Heart left ventricle (tissue), 16 donors: ENCODE measurements at regions not wholly inside any gene's neighbourhood (a gene's known extent, or its start where the extent isn't known, plus 50 kb on each side); places are given as distances from the start of the nearest gene placed in this dataset.

ENCODE experiments used
- ATAC-seq, 4 donors: fragments of 200-7000 bp; cut with Tn5 transposase; one replicate each; pipeline ENCODE4 v1.9.1; 2020 to 2022; ENCODE audit warnings: moderate library complexity in 4 of 4, mild to moderate bottlenecking in 3 of 4, moderate number of reproducible peaks in 1 of 4
- DNase-seq, 5 donors: peaks; one replicate each; pipeline ENCODE4 v3.0.0-alpha.2; 2020
- H3K27ac ChIP-seq, 12 donors: fragments of 200-600 bp; sonication (generic) in 4 of 12; one replicate each; pipeline versions ENCODE4 v1.5.0 to v1.8.0; 2016 to 2022; ENCODE audit warnings: mild to moderate bottlenecking in 2 of 12
- H3K27me3 ChIP-seq, 9 donors: fragments of 200-600 bp; sonication (generic) in 2 of 9; one replicate each; pipeline versions ENCODE4 v1.5.1 to v1.8.0; 2016 to 2022; ENCODE audit warnings: mild to moderate bottlenecking in 3 of 9
- H3K36me3 ChIP-seq, 9 donors: fragments of 200-600 bp; sonication (generic) in 2 of 9; one replicate each; pipeline versions ENCODE4 v1.5.0 to v1.8.0; 2018 to 2022; ENCODE audit warnings: mild to moderate bottlenecking in 2 of 9
- H3K4me1 ChIP-seq, 12 donors: fragments of 200-600 bp; sonication (generic) in 4 of 12; one replicate each; pipeline versions ENCODE4 v1.5.0 to v1.8.0; 2016 to 2022; ENCODE audit warnings: mild to moderate bottlenecking in 3 of 12
- H3K4me3 ChIP-seq, 12 donors: fragments of 200-600 bp; sonication (generic) in 4 of 12; one replicate each; pipeline versions ENCODE4 v1.5.0 to v1.8.0; 2017 to 2022; ENCODE audit warnings: mild to moderate bottlenecking in 9 of 12, moderate library complexity in 4 of 12
- H3K9me3 ChIP-seq, 12 donors: fragments of 200-600 bp; sonication (generic) in 4 of 12; one replicate each; pipeline versions ENCODE4 v1.5.0 to v1.8.0; 2016 to 2022; ENCODE audit warnings: mild to moderate bottlenecking in 1 of 12
- POLR2A ChIP-seq, 2 donors: fragments of 450-650 bp; IDR thresholded peaks; one replicate each; pipeline ENCODE4 v1.6.1; 2017; ENCODE audit warnings: antibody characterized with exemption in 2 of 2, mild to moderate bottlenecking in 2 of 2, moderate library complexity in 2 of 2
- WGBS, 4 donors: extraction: QIAGEN DNeasy Blood & Tissue Kit in 2 of 4; methylation state at CpG; one replicate each; pipeline versions ENCODE4 v1.1.5 to v1.1.7; 2013 to 2018; 5-methylcytosine and 5-hydroxymethylcytosine counted together
- intact Hi-C, 10 donors: fragments of 100-400 bp; cut with DNase I; formaldehyde crosslinking; loops; one replicate each; pipeline versions ENCODE4 v1.11.1 to v1.14.2; 2022
- TF ChIP-seq, protein P1 (sequence below), 12 donors: fragments of 200-600 bp; sonication (generic) in 4 of 12; IDR thresholded peaks; one replicate each; pipeline versions ENCODE4 v1.5.0 to v1.8.0; 2018 to 2022; ENCODE audit warnings: antibody characterized with exemption in 12 of 12, mild to moderate bottlenecking in 5 of 12
- donor health status: ischemic (EF 13 %, LVEDD 7.1; RV severe dilation, severe dysfunction).
- donor health status: healthy with polysubstance abuse.
- donor health status: DM: no; HTN: yes; CAD: no.
- donor health status: DM: no; HTN: no; CAD: no.
- donor health status: ischemic (EF 25% LVEDD 6.9; RV normal size, moderate dysfunction).
- donor health status: ischemic (EF 25% LVEDD 5.7; RV mildly dilated, moderate dysfunction).
- donor health status: healthy.
- donor health status: DM: yes; HTN: yes; CAD: no.
- donor health status: ischemic (EF 35%, LVEDD 5.7; RV mildly dilated, moderate dysfunction).
- donor health status: nonischemic (EF 11% LVEDD 7.7; RV severe dilation, severe dysfunction).
- donor health status: DM: yes; HTN: yes; CAD: no.
- donor health status: PGD.
- donor health status: ischemic (EF 29% LVEDD 5.4; RV normal size, mild dysfunction).
- donor health status: nonischemic (EF 23%, LVEDD 6.1; RV moderate dilation, normal function).

DNA sequence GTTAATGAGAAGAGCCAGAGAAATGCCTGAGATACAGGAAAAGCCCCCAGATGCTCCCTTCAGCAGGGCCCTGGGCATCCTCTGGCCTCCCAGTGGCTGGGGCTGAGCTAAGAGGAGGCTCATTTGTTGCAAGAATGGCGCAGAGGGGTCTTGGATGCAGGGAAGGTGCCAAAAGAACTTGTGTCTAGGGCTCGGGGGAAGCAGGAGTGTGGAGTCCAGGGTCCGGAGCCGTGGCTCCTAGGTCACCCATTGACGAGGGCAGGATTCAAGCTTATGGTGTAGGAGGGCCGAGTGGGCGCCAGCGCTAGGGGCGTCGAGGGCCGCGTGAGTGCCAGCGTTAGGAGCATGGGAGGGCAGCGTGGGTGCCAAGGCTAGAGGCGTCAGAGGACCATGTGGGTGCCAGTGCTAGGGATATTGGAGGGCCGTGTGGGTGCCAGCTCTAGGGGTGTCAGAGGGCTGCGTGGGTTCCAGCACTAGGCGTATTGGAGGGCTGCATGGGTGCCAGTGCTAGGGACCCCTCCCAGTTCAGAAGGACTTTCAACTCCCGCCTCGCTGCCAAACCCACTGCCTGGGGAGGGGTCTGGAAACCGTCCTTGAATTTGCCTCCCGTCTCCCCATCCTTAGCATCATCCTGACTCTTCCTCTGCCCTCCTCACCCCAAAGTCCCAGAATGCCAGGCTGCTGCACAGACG lies 250.5 kb upstream of the AFDN start:
- Histone ChIP-seq H3K9me3 (no peaks in the 10 kb centered on the region), H3K4me3 (no peak overlapping the region), H3K27me3 (no peaks in the 10 kb centered on the region), H3K27ac (no peak overlapping the region), H3K4me1 (peaks cover 0 to 22% (median 6%) of the 10 kb centered on the region in 12 donors), H3K36me3 (no peaks in the 10 kb centered on the region)
- 90 to 95% (median 94%) methylated on average over 23 of the region's 23 CpGs for WGBS, 4 donors
- TF ChIP-seq POLR2A (IDR thresholded peaks at IDR 0.05): no peak
- TF ChIP-seq, protein P1, sequence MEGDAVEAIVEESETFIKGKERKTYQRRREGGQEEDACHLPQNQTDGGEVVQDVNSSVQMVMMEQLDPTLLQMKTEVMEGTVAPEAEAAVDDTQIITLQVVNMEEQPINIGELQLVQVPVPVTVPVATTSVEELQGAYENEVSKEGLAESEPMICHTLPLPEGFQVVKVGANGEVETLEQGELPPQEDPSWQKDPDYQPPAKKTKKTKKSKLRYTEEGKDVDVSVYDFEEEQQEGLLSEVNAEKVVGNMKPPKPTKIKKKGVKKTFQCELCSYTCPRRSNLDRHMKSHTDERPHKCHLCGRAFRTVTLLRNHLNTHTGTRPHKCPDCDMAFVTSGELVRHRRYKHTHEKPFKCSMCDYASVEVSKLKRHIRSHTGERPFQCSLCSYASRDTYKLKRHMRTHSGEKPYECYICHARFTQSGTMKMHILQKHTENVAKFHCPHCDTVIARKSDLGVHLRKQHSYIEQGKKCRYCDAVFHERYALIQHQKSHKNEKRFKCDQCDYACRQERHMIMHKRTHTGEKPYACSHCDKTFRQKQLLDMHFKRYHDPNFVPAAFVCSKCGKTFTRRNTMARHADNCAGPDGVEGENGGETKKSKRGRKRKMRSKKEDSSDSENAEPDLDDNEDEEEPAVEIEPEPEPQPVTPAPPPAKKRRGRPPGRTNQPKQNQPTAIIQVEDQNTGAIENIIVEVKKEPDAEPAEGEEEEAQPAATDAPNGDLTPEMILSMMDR (IDR thresholded peaks at IDR 0.05): no peak
- DNase-seq (no peak), ATAC-seq (no peak)
- intact Hi-C loops: no loop called here

DNA sequence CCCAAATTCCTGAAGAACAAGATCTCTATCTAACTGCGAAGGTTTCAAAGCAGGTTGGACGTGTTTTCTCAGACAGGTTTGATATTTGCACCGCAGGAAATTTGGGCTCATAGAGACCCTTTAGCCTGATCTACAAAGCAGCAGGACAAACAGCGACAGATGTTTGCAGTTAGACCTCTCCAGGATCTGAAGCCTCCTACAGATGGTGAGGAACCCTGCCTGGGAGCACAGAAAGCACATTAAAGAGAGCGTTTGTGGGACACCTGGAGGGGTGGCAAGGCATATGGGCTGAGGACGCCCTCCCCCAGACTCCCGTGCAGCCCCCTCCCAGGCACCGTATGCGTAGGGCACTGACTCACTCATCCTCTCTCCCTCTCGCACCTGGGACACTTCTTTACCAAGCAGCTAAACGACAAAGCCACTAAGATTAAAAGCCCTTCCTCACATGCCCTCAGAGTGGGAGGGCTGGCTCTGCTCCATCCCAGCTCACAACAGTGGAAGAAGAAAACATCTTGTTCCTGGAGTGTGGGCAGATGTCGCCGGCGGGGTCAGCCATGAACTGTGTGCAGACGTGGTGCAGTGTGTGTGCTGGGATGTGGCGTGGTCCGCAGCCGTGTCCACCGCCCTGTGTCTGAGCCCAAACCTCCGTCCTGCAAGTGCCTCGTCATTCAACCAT lies 249.7 kb upstream of the AFDN start:
- H3K9me3 ChIP-seq: no peaks in the 10 kb centered on the region
- H3K36me3 ChIP-seq: no peaks in the 10 kb centered on the region
- ATAC-seq (no peak), DNase-seq (no peak)
- H3K4me1 ChIP-seq: peaks cover 0 to 22% (median 6%) of the 10 kb centered on the region in 12 donors
- TF ChIP-seq, protein P1 (IDR thresholded peaks at IDR 0.05): no peak
- TF ChIP-seq POLR2A (IDR thresholded peaks at IDR 0.05): no peak
- H3K27me3 ChIP-seq: no peaks in the 10 kb centered on the region
- no peak overlapping the region for H3K27ac ChIP-seq
- intact Hi-C loops: no loop called here
- H3K4me3 ChIP-seq: no peak overlapping the region
- 85 to 91% (median 85%) methylated on average over 21 of the region's 21 CpGs for WGBS, 4 donors

DNA sequence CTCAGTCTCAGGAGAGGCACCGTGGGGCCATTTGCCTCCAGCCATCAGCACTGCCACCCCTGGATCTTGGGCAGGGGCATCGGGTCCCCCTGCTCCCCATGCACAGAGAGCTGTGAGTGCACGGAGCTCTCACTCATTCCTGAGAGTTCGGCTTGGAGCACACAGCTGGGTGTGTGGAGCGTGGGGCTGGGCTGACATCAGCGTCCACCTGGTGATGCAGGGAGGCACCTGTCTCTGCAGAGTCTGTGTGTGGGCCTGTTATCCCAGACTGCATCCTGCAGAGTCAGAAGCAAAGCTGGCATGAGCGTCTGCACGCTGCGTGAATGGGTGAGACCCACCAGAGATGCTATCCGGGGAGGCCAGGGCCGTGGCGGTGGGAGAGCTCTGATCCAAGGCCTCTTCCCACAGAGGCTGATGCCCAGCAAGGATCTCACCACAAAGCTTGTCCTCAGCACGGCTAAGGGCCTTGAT lies 248.8 kb upstream of the AFDN start:
- Histone ChIP-seq H3K27me3 (no peaks in the 10 kb centered on the region), H3K9me3 (peaks cover 0 to 8% (median 3%) of the 10 kb centered on the region in 12 donors), H3K4me3 (no peak overlapping the region), H3K27ac (no peak overlapping the region), H3K36me3 (no peaks in the 10 kb centered on the region), H3K4me1 (peaks cover 0 to 20% (median 5%) of the 10 kb centered on the region in 12 donors)
- no peak for DNase-seq
- TF ChIP-seq POLR2A (IDR thresholded peaks at IDR 0.05): no peak
- TF ChIP-seq, protein P1 (IDR thresholded peaks at IDR 0.05): no peak
- intact Hi-C loops: no loop called here
- WGBS, 4 donors: 69 to 85% (median 84%) methylated on average over 13 of the region's 13 CpGs
- ATAC-seq: no peak

DNA sequence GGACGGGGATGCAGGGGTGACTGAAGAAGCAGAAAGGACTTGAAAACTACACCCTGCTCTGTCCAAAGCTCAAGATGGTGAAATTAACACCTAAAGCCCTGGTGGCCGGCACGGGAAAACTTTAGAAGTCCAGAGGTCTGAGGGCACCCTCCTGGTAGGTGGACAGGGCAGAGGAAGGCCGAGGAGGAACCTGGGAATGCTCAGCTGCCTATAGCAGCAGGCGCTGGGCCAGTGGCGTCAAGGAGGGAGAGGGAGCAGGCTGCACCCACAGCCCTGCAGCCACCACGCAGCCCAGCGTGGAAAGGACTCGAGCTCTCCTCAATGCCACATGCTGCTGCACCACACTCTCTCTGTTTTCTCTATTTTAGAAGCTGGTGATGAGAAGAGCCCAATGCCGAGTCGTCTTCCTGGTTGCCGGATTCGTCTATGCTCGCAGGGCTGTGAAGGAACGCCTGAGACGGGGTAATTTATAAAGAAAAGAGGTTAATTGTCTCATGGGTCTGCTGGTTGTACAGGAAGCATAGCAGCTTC lies 248.3 kb upstream of the AFDN start:
- H3K4me1 ChIP-seq: peaks cover 0 to 15% (median 2%) of the 10 kb centered on the region in 12 donors
- H3K4me3 ChIP-seq: no peak overlapping the region
- TF ChIP-seq POLR2A (IDR thresholded peaks at IDR 0.05): no peak
- TF ChIP-seq, protein P1 (IDR thresholded peaks at IDR 0.05): no peak
- H3K27me3 ChIP-seq: no peaks in the 10 kb centered on the region
- ATAC-seq (no peak), DNase-seq (no peak)
- no peak overlapping the region for H3K27ac ChIP-seq
- WGBS, 4 donors: 96 to 97% (median 96%) methylated on average over 16 of the region's 16 CpGs
- intact Hi-C loops: no loop called here
- H3K36me3 ChIP-seq: no peaks in the 10 kb centered on the region
- peaks cover 0 to 13% (median 8%) of the 10 kb centered on the region in 12 donors for H3K9me3 ChIP-seq
